Panc1 (cell line): ENCODE measurements at regions not wholly inside any gene's neighbourhood (a gene's known extent, or its start where the extent isn't known, plus 50 kb on each side); places are given as distances from the start of the nearest gene placed in this dataset.

Source experiments
- ATAC-seq: fragments of 200-7000 bp; cut with Tn5 transposase; 2 replicates; pipeline ENCODE4 v1.9.1; 2020; ENCODE audit warnings: mild to moderate bottlenecking, moderate library complexity
- BruUV-seq: library from RNA; stranded (reverse); fragments of 400-500 nt; replicated peaks from 2 replicates; lab custom pipeline; 2021; lab: Mats Ljungman, UMichigan
- CTCF ChIA-PET: fragments of 300-600 bp; sonication (Branson Sonifier 250); formaldehyde crosslinking; loops from one replicate; lab custom pipeline; 2022; ENCODE audit warnings: antibody characterized with exemption; lab: Charles Lee
- POLR2A ChIA-PET: fragments of 300-600 bp; sonication (Branson Sonifier 250); formaldehyde crosslinking; loops from one replicate; lab custom pipeline; 2022; ENCODE audit warnings: antibody characterized with exemption; lab: Charles Lee
- DNase-seq: peaks from one replicate; pipeline ENCODE4 v3.0.0-alpha.2; 2010; ENCODE audit warnings: low read depth, low spot score
- H3K27ac ChIP-seq: 2 replicates; pipeline ENCODE4 v1.5.1; 2011; ENCODE audit warnings: mild to moderate bottlenecking, low read length, inconsistent platforms
- H3K27me3 ChIP-seq: fragments of 200-500 bp; sonication (Bioruptor generic); 2 replicates; pipeline ENCODE4 v1.6.0; 2014; ENCODE audit warnings: low read length, inconsistent platforms; ENCODE audit not compliant: control insufficient read depth, insufficient read depth
- H3K36me3 ChIP-seq: fragments of 200-500 bp; sonication (Bioruptor generic); 2 replicates; pipeline ENCODE4 v1.5.1; 2014; ENCODE audit warnings: inconsistent platforms, mild to moderate bottlenecking, low read length, moderate library complexity; ENCODE audit not compliant: control insufficient read depth, insufficient read depth
- H3K4me1 ChIP-seq: 2 replicates; pipeline ENCODE4 v1.5.1; 2011; ENCODE audit warnings: inconsistent platforms, mild to moderate bottlenecking, low read length, moderate library complexity; ENCODE audit not compliant: control insufficient read depth, insufficient read depth
- H3K4me3 ChIP-seq, 2 experiments: 2 replicates each; pipeline ENCODE4 v1.5.1; 2011 to 2012; ENCODE audit warnings: low read depth in 2 of 2, low read length in 2 of 2, mild to moderate bottlenecking in 2 of 2, inconsistent platforms in 1 of 2, moderate library complexity in 1 of 2
- H3K9me3 ChIP-seq: fragments of 200-500 bp; sonication (Bioruptor generic); 2 replicates; pipeline ENCODE4 v1.5.1; 2014; ENCODE audit warnings: low read depth, mild to moderate bottlenecking, inconsistent platforms, low read length, moderate library complexity; ENCODE audit not compliant: control insufficient read depth, insufficient read depth
- CTCF ChIP-seq: fragments of 450-650 bp; IDR thresholded peaks from 2 replicates; pipeline ENCODE4 v1.5.1; 2017; ENCODE audit warnings: mild to moderate bottlenecking
- POLR2AphosphoS5 ChIP-seq: IDR thresholded peaks from 2 replicates; pipeline ENCODE4 v1.6.1; 2012; ENCODE audit warnings: mild to moderate bottlenecking, low read depth, low read length, moderate library complexity
- SIN3A ChIP-seq: IDR thresholded peaks from 2 replicates; pipeline ENCODE4 v1.6.1; 2012; ENCODE audit warnings: low read depth, mild to moderate bottlenecking, low read length, moderate library complexity, borderline replicate concordance; ENCODE audit not compliant: insufficient read depth
- TCF7L2 ChIP-seq: IDR thresholded peaks from 2 replicates; pipeline ENCODE4 v1.6.1; 2011; ENCODE audit warnings: mild to moderate bottlenecking, low read depth, low read length, inconsistent platforms
- in situ Hi-C: cut with HindIII; loops from 2 replicates; pipeline ENCODE4 v1.10.0; 2016; ENCODE audit warnings: low sequenced_read_pairs, low pct_unique_long_range_greater_than_20kb
- intact Hi-C: fragments of 100-400 bp; cut with micrococcal nuclease; formaldehyde crosslinking; loops from one replicate; pipeline ENCODE4 v1.10.0; 2022; ENCODE audit not compliant: unreplicated experiment
- TF ChIP-seq, protein P1 (sequence below), 2 experiments: IDR thresholded peaks; 2 replicates each; pipeline ENCODE4 v1.6.1; 2011 to 2012; ENCODE audit warnings: low read depth in 2 of 2, control low read depth in 1 of 2, low read length in 1 of 2, mild to moderate bottlenecking in 1 of 2, moderate library complexity in 1 of 2; ENCODE audit not compliant: insufficient read depth in 1 of 2

- Histone ChIP-seq H3K27ac (no peak overlapping the region), H3K4me1 (no peaks in the 10 kb centered on the region), H3K4me3 (no peak overlapping the region), H3K36me3 (no peaks in the 10 kb centered on the region), H3K27me3 (no peaks in the 10 kb centered on the region), H3K9me3 (0 out of 2 replicates have a peak, but pooled peaks cover 2% of the 10 kb centered on the region)
- in situ Hi-C loops (no loop called here), intact Hi-C loops (no loop called here)
- TF ChIP-seq POLR2AphosphoS5, result no peak
- TF ChIP-seq, protein P1, sequence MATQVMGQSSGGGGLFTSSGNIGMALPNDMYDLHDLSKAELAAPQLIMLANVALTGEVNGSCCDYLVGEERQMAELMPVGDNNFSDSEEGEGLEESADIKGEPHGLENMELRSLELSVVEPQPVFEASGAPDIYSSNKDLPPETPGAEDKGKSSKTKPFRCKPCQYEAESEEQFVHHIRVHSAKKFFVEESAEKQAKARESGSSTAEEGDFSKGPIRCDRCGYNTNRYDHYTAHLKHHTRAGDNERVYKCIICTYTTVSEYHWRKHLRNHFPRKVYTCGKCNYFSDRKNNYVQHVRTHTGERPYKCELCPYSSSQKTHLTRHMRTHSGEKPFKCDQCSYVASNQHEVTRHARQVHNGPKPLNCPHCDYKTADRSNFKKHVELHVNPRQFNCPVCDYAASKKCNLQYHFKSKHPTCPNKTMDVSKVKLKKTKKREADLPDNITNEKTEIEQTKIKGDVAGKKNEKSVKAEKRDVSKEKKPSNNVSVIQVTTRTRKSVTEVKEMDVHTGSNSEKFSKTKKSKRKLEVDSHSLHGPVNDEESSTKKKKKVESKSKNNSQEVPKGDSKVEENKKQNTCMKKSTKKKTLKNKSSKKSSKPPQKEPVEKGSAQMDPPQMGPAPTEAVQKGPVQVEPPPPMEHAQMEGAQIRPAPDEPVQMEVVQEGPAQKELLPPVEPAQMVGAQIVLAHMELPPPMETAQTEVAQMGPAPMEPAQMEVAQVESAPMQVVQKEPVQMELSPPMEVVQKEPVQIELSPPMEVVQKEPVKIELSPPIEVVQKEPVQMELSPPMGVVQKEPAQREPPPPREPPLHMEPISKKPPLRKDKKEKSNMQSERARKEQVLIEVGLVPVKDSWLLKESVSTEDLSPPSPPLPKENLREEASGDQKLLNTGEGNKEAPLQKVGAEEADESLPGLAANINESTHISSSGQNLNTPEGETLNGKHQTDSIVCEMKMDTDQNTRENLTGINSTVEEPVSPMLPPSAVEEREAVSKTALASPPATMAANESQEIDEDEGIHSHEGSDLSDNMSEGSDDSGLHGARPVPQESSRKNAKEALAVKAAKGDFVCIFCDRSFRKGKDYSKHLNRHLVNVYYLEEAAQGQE (IDR thresholded peaks at IDR 0.05; ENCODE audit: insufficient read depth in 1 of 2, low read depth in 2 of 2, low read length in 1 of 2), result no peak
- no peak for TF ChIP-seq CTCF
- no peak for TF ChIP-seq TCF7L2
- no peak for TF ChIP-seq SIN3A
- no TSS peak for BruUV-seq
- ChIA-PET POLR2A (no interaction called here), CTCF (no interaction called here)
- no peak for ATAC-seq
- no peak for DNase-seq
These were observed 769.7 kb downstream of the TNS3 start for GRCh38 chr7:46812101-46812675.

GRCh38 chr7:46811529-46811928, 770.4 kb downstream of the TNS3 start:
- intact Hi-C loops, result no loop called here
- Histone ChIP-seq H3K36me3 (no peaks in the 10 kb centered on the region), H3K27me3 (no peaks in the 10 kb centered on the region), H3K9me3 (0 out of 2 replicates have a peak, but pooled peaks cover 2% of the 10 kb centered on the region), H3K27ac (no peak overlapping the region), H3K4me1 (no peaks in the 10 kb centered on the region), H3K4me3 (no peak overlapping the region)
- no peak for TF ChIP-seq TCF7L2
- no peak for TF ChIP-seq CTCF
- no peak for TF ChIP-seq POLR2AphosphoS5
- no peak for TF ChIP-seq SIN3A
- TF ChIP-seq, protein P1 (IDR thresholded peaks at IDR 0.05; ENCODE audit: insufficient read depth in 1 of 2, low read depth in 2 of 2, low read length in 1 of 2), result no peak
- no TSS peak for BruUV-seq
- ATAC-seq (no peak), DNase-seq (no peak)
- in situ Hi-C loops, result no loop called here
- ChIA-PET POLR2A (no interaction called here), CTCF (no interaction called here)
